HG03439 (cell line): ENCODE measurements at regions not wholly inside any gene's neighbourhood (a gene's known extent, or its start where the extent isn't known, plus 50 kb on each side); places are given as distances from the start of the nearest gene placed in this dataset.

ENCODE experiments used
- ATAC-seq: cut with Tn5 transposase; IDR thresholded peaks from one replicate; pipeline ENCODE4 v1.9.1; 2021; ENCODE audit warnings: mild to moderate bottlenecking, moderate library complexity; ENCODE audit not compliant: unreplicated experiment

- no peak for ATAC-seq
These were observed 496.4 kb downstream of the LMO7 start for GRCh38 chr13:76132532-76132931.

- ATAC-seq: no peak
These were observed 495.4 kb downstream of the LMO7 start for GRCh38 chr13:76131551-76131950.

- no peak for ATAC-seq
These were observed 493.3 kb downstream of the LMO7 start for GRCh38 chr13:76129305-76130000.

GRCh38 chr13:76127922-76128321, 491.8 kb downstream of the LMO7 start:
- no peak for ATAC-seq

- no peak for ATAC-seq
These were observed 487.4 kb downstream of the LMO7 start for GRCh38 chr13:76123548-76123947.

- no peak for ATAC-seq
These were observed 480.7 kb downstream of the LMO7 start for GRCh38 chr13:76116751-76117360.

DNA sequence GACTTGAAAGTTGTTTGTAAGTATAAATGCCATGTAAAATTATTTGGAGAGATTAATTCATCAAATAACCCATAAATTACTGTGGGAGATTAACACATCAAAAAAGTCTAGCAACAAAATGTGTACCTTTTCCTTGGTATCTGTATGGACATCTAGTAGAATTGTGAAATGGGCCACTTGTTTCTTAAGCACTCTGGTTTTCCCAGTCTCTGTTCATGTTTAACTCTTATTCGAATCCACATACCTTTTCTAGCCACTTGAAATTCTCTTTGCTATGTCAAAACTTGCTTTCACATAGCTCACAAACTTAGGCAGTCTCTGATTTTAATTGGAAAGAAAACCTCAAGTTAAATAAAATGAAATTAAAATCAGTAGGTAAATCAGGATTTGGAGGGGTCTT, 470.6 kb downstream of the LMO7 start:
- no peak for ATAC-seq

- ATAC-seq: no peak
These were observed 458.5 kb downstream of the LMO7 start for GRCh38 chr13:76094645-76095044.

DNA sequence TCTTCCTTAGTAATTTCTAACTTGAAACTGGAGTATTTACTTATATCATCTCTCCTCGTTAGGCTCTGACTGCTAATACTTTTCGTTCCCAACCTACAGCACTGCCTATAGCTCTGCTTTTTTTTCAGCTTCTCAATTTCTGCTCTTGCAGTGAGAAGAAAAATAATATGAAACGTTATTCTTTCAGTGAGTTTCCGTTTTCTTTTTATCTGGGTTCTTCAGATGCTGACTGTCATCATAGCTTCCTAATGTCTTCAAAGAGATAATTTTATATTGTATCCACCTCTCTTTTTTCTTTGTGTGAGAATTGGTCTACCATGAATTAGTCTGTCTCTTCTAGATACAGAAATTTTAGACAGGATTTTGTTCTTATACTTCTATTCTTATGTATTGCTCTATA, 454.9 kb downstream of the LMO7 start:
- no peak for ATAC-seq

GRCh38 chr13:76086729-76087128, 450.6 kb downstream of the LMO7 start:
- no peak for ATAC-seq

DNA sequence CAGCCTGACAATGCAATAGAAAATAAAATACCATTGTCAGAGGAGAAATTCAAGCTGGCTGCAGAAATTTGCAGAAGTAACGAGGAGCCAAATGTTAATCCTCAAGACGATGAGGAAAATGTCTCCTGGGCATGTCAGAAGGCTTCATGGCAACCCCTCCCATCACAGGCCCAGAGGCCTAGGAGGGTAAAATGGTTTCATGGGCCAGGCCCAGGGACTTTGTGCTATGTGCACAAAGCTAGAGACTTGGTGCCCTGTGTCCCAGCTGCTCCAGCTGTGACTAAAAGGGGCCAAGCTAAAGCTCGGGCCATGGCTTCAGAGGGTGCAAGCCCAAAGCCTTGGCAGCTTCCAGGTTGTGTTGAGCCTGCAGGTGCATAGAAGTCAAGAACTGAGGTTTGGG, 431.7 kb downstream of the LMO7 start:
- ATAC-seq: no peak

DNA sequence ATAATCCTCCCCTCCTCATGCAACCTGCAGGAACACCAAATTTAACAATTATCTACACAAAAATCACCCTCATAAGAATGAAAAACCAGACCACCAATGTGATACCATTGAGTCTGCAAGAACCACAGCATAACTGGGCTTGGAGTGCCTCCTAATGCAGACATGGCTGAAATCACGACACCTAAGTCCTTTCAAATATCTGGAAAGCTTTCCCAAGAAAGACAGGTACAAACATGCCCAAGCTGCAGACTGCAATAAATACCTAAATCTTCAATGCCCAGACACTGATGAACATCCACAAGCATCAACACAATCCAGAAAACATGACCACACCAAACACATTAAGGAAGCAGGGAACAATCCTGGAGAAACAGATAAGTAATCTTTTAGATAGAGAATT, 417.1 kb downstream of the LMO7 start:
- no peak for ATAC-seq

- no peak for ATAC-seq
These were observed 413.2 kb downstream of the LMO7 start for GRCh38 chr13:76049376-76049746.

DNA sequence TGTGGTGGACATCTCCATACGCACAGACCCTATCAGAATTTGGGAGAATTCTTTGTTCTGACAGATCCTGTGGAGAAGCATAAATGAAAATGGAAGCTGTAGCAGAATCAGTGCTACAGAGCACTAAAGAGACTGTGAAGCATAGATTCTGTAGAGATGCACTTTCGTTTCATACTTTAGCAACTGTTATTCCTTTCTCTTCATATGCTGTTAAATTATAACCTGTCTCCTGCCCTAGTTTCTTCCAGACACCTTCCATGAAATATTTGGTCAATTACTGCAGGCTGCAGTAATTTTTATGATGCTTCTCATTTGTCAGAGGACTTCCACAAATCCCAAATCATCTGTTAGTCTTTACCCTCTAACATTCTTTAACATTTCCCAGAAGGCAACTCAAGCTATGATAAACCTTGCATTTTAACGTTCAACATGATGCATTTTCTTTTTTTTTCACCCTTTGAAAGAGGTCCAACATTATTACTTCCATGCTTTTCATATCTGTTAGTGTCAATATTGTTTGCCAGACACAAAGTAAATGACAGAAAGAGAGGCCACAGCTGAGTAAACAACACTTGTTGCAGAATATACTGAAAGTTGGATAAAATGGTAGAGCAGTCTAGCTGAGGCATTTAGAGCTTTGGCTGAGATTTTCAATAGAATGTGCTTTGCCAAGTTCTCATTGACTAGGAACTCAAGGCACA, 412.7 kb downstream of the LMO7 start:
- no peak for ATAC-seq

DNA sequence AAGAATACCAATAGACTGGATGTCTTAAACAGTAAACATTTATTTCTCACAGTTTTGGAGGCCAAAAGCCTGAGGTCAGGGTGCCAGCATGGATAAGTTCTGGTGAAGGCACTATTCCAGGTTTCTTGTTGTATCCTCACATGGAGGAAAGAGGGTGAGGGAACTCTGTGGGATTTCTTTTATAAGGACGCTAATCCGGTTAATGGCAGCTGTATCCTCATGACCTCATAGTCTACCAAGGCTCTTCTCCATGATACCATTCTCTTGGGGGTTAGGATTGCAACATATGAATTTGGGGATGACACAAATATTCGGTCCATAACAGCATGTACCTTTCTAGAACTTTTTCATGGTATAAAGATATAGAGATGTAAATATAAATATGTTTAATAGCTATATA, 412.0 kb downstream of the LMO7 start:
- ATAC-seq: no peak

GRCh38 chr13:76043874-76044273, 407.7 kb downstream of the LMO7 start:
- ATAC-seq: no peak

GRCh38 chr13:76038920-76039716, 403.0 kb downstream of the LMO7 start:
- no peak for ATAC-seq

DNA sequence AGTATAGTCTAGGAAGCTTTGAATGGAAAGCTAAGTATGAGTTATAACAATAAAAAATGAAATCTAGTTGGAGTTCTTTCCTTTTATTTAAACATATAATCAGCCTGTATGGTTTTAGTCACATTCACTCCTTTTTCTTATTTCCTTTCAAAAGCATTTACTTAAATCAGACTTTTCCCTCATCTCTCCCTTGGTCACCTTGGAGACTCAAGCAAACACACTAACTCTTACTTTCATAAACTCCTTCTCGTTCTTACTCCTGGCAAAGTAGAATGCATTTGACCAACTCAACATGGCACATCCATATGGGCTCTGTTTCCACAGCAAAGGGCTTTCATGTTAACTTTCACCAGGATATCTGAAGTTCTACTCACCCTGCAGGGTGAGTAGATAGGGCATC, 400.0 kb downstream of the LMO7 start:
- ATAC-seq: no peak

- no peak for ATAC-seq
These were observed 399.6 kb downstream of the LMO7 start for GRCh38 chr13:76035711-76036110.

DNA sequence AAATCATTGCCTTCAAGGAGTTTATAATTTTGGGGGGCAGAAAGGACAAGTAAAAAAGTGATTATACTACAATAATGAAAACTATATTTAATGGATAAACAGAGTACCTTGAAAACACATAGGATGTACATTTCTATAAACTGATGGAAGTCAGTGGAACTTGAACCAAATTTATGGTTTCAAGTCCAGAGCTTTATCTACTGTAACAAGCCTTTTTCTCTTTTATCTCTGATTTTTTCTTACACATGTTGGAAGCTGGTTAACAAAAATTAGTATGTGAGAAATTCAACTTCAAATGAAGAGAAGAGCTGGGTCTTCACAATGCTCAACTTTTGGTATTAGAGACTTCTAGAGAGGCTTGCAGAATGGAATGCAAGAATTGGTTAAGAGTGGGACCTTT, 393.6 kb downstream of the LMO7 start:
- no peak for ATAC-seq

DNA sequence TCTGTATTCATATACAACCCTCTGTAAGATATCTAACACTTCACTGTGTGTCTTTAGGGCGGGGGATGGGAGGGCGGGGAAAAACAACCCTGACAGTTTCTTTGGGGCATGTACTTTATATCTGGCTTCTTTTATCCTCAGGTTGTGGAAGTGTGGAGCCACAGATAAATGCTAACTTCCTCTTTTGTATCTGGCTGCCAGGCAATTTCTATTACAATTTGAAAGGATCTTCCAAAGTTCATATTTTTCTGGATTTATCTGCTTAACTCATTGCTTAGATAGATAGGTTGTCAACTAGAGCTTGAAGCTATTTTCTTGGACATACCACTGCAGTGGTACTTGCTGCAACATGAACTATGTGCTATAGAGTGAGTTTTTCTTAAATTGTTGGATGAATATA, 393.0 kb downstream of the LMO7 start:
- ATAC-seq: no peak

DNA sequence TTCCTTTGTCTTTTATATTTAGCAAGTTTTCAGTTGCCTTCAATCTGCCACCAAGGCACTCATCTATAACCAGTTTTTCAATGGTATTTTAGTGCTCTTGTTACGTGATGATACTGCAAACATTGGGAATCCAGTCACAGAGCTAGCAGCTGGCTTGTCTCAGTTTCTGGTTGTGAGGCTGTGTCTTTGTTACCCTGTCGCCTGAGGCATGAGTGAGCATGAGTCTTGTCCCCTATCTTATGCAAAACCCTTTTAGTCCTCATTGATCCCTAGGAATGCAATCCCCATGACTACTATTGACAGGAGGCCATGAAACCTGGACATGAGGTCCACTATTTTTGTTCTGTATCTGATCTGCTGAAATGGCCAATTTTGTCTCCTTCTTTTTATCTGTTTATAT, 391.0 kb downstream of the LMO7 start:
- no peak for ATAC-seq
